Coronary artery (tissue), 2 donors: ENCODE measurements at regions not wholly inside any gene's neighbourhood (a gene's known extent, or its start where the extent isn't known, plus 50 kb on each side); places are given as distances from the start of the nearest gene placed in this dataset.
"Not testable (repeated sequence)": the region's sequence is repeated elsewhere in the genome, so short reads cannot be mapped to it uniquely, and the experiment has no call there.

Experiments
- DNase-seq: peaks from one replicate; pipeline ENCODE4 v3.0.0-alpha.2; 2017; ENCODE audit warnings: low spot score
- H3K27ac ChIP-seq, 2 donors: fragments of 200-600 bp; sonication (generic); one replicate each; pipeline ENCODE4 v1.5.1; 2016 to 2019
- H3K4me3 ChIP-seq: fragments of 200-600 bp; sonication (generic); 2 replicates; pipeline ENCODE4 v1.5.1; 2016; ENCODE audit warnings: mild to moderate bottlenecking, moderate library complexity
- CTCF ChIP-seq: fragments of 200-600 bp; sonication (generic); IDR thresholded peaks from one replicate; pipeline ENCODE4 v1.5.1; 2019; ENCODE audit warnings: antibody characterized with exemption

- no peak for DNase-seq
- no peak for TF ChIP-seq CTCF
- H3K4me3 ChIP-seq, result no peak overlapping the region
- H3K27ac ChIP-seq, result no peak overlapping the region
These were observed 292.4 kb upstream of the ACO1 start for GRCh38 chr9:32092031-32092430.

GRCh38 chr9:32117291-32117690 is 267.2 kb upstream of the ACO1 start:
- no peak for TF ChIP-seq CTCF
- DNase-seq, result no peak
- Histone ChIP-seq H3K4me3 (no peak overlapping the region), H3K27ac (no peak overlapping the region)

- TF ChIP-seq CTCF, result no peak
- no peak overlapping the region for H3K4me3 ChIP-seq
- DNase-seq, result no peak
- no peak overlapping the region for H3K27ac ChIP-seq
These were observed 255.9 kb upstream of the ACO1 start for GRCh38 chr9:32128546-32128945.

- H3K27ac ChIP-seq, DNase-seq: not testable (repeated sequence)
These were observed 253.7 kb upstream of the ACO1 start for GRCh38 chr9:32130709-32131108.

GRCh38 chr9:32136700-32137339 is 247.6 kb upstream of the ACO1 start:
- no peak overlapping the region for H3K4me3 ChIP-seq
- no peak for TF ChIP-seq CTCF
- H3K27ac ChIP-seq, result no peak overlapping the region
- DNase-seq, result no peak

More at GRCh38 chr9:32130709-32131108, 253.7 kb upstream of the ACO1 start:
- H3K4me3 ChIP-seq, result not testable (repeated sequence)

- no peak for DNase-seq
- Histone ChIP-seq H3K4me3 (no peak overlapping the region), H3K27ac (no peak overlapping the region)
- no peak for TF ChIP-seq CTCF
These were observed 242.4 kb upstream of the ACO1 start for GRCh38 chr9:32142074-32142473.

- DNase-seq, H3K27ac ChIP-seq, H3K4me3 ChIP-seq: not testable (repeated sequence)
These were observed 235.9 kb upstream of the ACO1 start for GRCh38 chr9:32148553-32148952.

- no peak for DNase-seq
- no peak for TF ChIP-seq CTCF
- Histone ChIP-seq H3K27ac (no peak overlapping the region), H3K4me3 (no peak overlapping the region)
These were observed 223.2 kb upstream of the ACO1 start for GRCh38 chr9:32161209-32161608.
